ENCODE measurements at regions not wholly inside any gene's neighbourhood (a gene's known extent, or its start where the extent isn't known, plus 50 kb on each side); places are given as distances from the start of the nearest gene placed in this dataset.

DNA sequence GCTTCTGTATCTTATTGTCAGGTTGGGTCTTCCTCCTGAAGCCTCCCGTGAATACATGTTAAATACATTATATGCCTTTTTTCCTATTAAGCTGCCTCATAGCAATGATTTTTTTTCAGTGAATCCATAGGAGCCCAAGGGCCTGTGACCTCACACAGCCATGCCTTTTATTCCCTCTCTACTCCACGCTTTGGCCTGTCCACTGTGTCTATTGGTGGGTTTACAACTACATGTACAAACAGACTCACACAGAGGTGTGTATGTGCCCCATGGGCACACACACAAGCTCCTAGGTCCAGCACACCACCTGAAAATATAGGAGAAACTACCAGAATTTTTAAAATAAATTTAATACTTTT is 560.4 kb downstream of the IPMK start:
- TF ChIP-seq, protein P1, sequence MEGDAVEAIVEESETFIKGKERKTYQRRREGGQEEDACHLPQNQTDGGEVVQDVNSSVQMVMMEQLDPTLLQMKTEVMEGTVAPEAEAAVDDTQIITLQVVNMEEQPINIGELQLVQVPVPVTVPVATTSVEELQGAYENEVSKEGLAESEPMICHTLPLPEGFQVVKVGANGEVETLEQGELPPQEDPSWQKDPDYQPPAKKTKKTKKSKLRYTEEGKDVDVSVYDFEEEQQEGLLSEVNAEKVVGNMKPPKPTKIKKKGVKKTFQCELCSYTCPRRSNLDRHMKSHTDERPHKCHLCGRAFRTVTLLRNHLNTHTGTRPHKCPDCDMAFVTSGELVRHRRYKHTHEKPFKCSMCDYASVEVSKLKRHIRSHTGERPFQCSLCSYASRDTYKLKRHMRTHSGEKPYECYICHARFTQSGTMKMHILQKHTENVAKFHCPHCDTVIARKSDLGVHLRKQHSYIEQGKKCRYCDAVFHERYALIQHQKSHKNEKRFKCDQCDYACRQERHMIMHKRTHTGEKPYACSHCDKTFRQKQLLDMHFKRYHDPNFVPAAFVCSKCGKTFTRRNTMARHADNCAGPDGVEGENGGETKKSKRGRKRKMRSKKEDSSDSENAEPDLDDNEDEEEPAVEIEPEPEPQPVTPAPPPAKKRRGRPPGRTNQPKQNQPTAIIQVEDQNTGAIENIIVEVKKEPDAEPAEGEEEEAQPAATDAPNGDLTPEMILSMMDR (IDR thresholded peaks at IDR 0.05): no peak
- no peak for TF ChIP-seq ZFX (IDR thresholded peaks at IDR 0.05; ENCODE audit: borderline replicate concordance)

Data from 22Rv1 (cell line).